Activated CD8-positive, alpha-beta T cell treated with anti-CD3 and anti-CD28 coated beads for 36 hours (primary cell): ENCODE measurements at regions not wholly inside any gene's neighbourhood (a gene's known extent, or its start where the extent isn't known, plus 50 kb on each side); places are given as distances from the start of the nearest gene placed in this dataset.

Experiments used
- ATAC-seq: fragments of 200-7000 bp; cut with Tn5 transposase; one replicate; pipeline ENCODE4 v1.10.0; 2021; ENCODE audit warnings: mild to moderate bottlenecking, moderate library complexity
- CTCF ChIA-PET: fragments of 350-600 bp; sonication (Branson Sonifier 250); formaldehyde crosslinking; loops from one replicate; lab custom pipeline; 2021; ENCODE audit warnings: antibody characterized with exemption; lab: Charles Lee
- POLR2A ChIA-PET: fragments of 350-600 bp; sonication (Branson Sonifier 250); formaldehyde crosslinking; loops from one replicate; lab custom pipeline; 2021; ENCODE audit warnings: antibody characterized with exemption; lab: Charles Lee
- DNase-seq: peaks from one replicate; pipeline ENCODE4 v3.0.0-alpha.2; 2020
- H3K27ac Mint-ChIP-seq: one replicate; pipeline ENCODE4 v1.8.0; 2021; ENCODE audit warnings: mild to moderate bottlenecking, mixed read lengths
- H3K27me3 Mint-ChIP-seq: one replicate; pipeline ENCODE4 v1.8.0; 2021; ENCODE audit warnings: mixed read lengths
- H3K36me3 Mint-ChIP-seq: one replicate; pipeline ENCODE4 v1.8.0; 2021; ENCODE audit warnings: low read depth, mixed read lengths
- H3K4me1 Mint-ChIP-seq: one replicate; pipeline ENCODE4 v1.8.0; 2021; ENCODE audit warnings: low read depth, mixed read lengths
- H3K4me3 Mint-ChIP-seq: one replicate; pipeline ENCODE4 v1.8.0; 2021; ENCODE audit warnings: mild to moderate bottlenecking, moderate library complexity, mixed read lengths
- H3K9me3 Mint-ChIP-seq: one replicate; pipeline ENCODE4 v1.8.0; 2021; ENCODE audit warnings: mixed read lengths
- intact Hi-C: fragments of 100-400 bp; cut with micrococcal nuclease; formaldehyde crosslinking; loops from one replicate; pipeline ENCODE4 v1.10.0; 2022
- TF ChIP-seq, protein P1 (sequence below): fragments of 200-600 bp; IDR thresholded peaks from one replicate; pipeline ENCODE4 v1.8.0; 2022; ENCODE audit warnings: antibody characterized with exemption, mild to moderate bottlenecking

DNA sequence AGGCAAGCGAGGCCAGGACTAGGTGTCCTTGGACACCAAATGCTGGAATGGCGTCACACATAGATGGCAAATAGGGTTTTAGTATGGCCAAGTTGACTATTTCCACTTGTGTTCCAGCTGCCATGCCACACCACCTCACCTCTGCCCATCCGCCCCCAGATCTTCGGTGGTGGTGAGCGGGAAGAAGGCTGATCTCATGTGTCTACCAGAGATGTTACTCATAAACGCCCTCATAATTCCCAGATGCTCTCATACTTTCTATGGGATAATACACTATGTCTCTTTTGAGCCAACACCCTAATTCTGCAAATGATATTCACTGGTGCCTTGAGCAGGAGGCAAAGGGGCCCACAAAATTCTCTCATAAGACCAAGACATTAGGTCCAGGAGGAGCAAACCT is 281.1 kb upstream of the FN1 start:
- DNase-seq, result no peak
- TF ChIP-seq, protein P1, sequence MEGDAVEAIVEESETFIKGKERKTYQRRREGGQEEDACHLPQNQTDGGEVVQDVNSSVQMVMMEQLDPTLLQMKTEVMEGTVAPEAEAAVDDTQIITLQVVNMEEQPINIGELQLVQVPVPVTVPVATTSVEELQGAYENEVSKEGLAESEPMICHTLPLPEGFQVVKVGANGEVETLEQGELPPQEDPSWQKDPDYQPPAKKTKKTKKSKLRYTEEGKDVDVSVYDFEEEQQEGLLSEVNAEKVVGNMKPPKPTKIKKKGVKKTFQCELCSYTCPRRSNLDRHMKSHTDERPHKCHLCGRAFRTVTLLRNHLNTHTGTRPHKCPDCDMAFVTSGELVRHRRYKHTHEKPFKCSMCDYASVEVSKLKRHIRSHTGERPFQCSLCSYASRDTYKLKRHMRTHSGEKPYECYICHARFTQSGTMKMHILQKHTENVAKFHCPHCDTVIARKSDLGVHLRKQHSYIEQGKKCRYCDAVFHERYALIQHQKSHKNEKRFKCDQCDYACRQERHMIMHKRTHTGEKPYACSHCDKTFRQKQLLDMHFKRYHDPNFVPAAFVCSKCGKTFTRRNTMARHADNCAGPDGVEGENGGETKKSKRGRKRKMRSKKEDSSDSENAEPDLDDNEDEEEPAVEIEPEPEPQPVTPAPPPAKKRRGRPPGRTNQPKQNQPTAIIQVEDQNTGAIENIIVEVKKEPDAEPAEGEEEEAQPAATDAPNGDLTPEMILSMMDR, result no peak
- intact Hi-C loops, result no loop called here
- Mint-ChIP-seq H3K4me3 (no peak overlapping the region), H3K36me3 (no peaks in the 10 kb centered on the region), H3K9me3 (no peaks in the 10 kb centered on the region), H3K27ac (no peak overlapping the region), H3K27me3 (peaks cover 3% of the 10 kb centered on the region), H3K4me1 (no peaks in the 10 kb centered on the region)
- CTCF ChIA-PET, result no interaction called here
- ATAC-seq, result no peak
- POLR2A ChIA-PET, result no interaction called here

DNA sequence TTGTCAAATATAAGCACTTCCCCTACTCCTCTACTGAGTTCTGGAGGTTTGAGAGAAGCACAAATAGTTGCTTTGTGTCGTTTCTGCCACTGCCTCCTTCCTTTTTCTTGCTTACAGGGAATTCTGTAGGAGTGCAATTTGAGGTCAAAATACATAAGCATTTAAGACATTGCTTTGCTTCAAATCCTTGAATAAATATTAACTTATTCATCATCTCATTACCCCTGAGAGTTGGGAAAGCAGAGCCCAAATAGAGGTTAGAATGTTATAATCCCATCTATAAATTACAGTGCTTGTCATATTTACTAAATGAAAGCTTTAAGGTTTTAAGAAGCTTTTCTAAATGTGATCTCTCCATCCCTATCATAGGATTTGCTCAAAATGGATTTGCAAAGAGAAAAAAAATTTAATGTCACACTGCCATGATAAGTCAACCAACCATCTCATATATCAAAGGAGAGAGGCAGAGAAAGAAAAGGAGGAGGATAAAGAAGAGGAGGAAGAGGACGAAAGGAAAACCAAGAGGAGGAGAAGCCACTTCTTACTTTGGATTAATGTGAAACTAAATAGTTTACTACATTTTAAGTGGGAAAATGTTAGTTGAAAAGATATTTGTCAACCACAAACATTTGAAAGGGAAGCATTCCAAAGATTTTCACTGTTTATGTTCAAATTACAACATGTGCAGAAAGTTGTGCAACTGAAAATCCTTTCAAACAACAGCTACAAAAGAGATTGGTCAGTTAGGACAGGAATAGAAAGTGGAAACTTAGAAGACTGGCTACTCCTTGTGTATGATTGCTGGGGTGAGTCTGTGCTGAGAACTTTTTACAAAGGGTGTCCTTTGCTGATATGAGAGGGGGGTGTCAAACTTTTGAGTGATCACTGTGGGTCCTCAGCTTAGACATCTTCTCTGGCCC is 277.3 kb upstream of the FN1 start:
- TF ChIP-seq, protein P1, result no peak
- POLR2A ChIA-PET, result no interaction called here
- Mint-ChIP-seq H3K4me3 (no peak overlapping the region), H3K27ac (no peak overlapping the region), H3K4me1 (no peaks in the 10 kb centered on the region), H3K27me3 (peaks cover 3% of the 10 kb centered on the region), H3K9me3 (no peaks in the 10 kb centered on the region), H3K36me3 (no peaks in the 10 kb centered on the region)
- intact Hi-C loops, result no loop called here
- no peak for ATAC-seq
- DNase-seq, result no peak
- CTCF ChIA-PET, result no interaction called here

DNA sequence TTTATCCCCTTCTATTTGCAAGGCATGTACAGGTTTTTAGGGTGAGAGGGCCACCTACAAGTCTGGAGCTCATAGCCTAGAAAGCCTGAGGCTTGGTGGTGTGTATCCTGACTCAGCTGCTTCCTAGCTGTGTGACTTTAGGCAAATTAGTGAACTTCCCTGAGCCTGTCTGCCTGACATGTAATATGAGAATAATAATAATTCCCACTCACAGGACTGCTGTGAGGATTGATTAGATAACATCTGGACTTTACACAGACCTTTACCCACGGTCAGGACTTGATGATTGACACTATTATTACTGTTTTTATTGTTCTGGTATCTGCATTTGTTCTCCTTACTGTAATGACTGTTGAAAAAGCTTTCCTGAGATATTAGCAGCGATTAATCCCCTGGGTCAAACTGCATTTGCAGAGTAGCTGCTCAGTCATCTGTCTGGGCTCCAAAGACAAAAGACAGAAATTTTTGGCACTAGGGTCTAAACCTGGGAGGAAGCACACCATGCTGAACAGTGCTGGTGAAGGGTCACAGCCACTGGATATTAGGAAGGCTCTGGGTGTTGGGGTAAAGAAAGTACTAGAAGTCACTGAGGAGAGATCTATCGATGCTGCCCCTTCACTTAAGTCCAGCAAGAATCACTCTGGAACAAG is 276.5 kb upstream of the FN1 start:
- H3K9me3 Mint-ChIP-seq, result no peaks in the 10 kb centered on the region
- ChIA-PET POLR2A (no interaction called here), CTCF (no interaction called here)
- H3K27ac Mint-ChIP-seq, result no peak overlapping the region
- peaks cover 3% of the 10 kb centered on the region for H3K27me3 Mint-ChIP-seq
- H3K4me3 Mint-ChIP-seq, result no peak overlapping the region
- TF ChIP-seq, protein P1, result no peak
- no peaks in the 10 kb centered on the region for H3K4me1 Mint-ChIP-seq
- ATAC-seq (no peak), DNase-seq (no peak)
- intact Hi-C loops, result no loop called here
- no peaks in the 10 kb centered on the region for H3K36me3 Mint-ChIP-seq

DNA sequence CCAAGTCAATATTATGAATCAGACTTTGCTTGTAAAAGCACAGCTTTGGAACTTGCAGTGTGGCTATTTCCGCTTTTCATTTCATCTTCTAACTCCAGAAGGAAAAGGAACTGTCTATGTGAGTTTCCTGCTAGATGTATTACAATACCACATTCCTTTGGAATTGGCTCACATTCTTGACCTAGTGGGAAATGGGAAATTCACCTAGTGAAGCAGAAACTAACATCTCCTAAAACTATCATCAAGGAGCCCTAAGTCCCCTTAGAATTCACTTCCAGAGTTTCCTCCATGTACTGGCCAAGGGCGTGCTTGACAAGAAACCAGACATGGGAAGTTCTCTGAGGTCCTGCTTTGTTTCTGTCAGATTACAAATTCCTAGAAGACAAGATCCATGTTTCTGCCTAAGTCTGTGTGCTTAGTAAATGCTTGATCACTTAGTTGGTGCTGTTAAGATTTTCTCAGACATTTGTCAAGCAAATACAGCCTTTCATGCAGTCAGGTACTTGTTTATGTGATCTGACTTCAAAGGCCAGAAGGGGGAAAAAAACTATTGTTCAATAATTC is 275.7 kb upstream of the FN1 start:
- H3K9me3 Mint-ChIP-seq, result no peaks in the 10 kb centered on the region
- H3K36me3 Mint-ChIP-seq, result no peaks in the 10 kb centered on the region
- ChIA-PET POLR2A (no interaction called here), CTCF (no interaction called here)
- intact Hi-C loops, result no loop called here
- TF ChIP-seq, protein P1, result no peak
- no peaks in the 10 kb centered on the region for H3K4me1 Mint-ChIP-seq
- H3K27ac Mint-ChIP-seq, result no peak overlapping the region
- H3K27me3 Mint-ChIP-seq, result peaks cover 3% of the 10 kb centered on the region
- no peak for DNase-seq
- ATAC-seq, result no peak
- H3K4me3 Mint-ChIP-seq, result no peak overlapping the region

DNA sequence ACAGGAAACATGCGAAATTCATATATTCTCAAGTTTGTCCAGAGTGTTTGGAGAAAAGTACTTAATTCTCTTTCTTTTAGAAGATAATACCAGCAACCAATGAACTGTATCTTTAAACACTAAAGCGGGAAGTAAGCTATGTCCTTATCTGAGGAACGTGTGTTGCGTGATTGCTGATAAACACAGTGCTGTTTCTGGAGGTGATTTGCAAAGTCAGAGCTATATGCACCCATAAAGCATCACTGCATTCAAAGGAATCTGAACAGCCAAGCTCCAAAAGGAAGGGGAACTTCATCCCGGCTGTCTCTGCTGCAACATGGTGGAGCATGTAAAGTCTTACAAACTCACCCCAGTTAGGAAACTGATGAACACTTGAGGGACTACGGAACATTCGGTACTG is 271.7 kb upstream of the FN1 start:
- Mint-ChIP-seq H3K4me1 (no peaks in the 10 kb centered on the region), H3K9me3 (no peaks in the 10 kb centered on the region), H3K27ac (no peak overlapping the region), H3K4me3 (no peak overlapping the region), H3K36me3 (no peaks in the 10 kb centered on the region), H3K27me3 (peaks cover 2% of the 10 kb centered on the region)
- TF ChIP-seq, protein P1, result no peak
- POLR2A ChIA-PET, result interaction anchor here (0.6 kb wide), 1 partner anchor 1239 kb away, joined by 3 read pairs; no protein-coding TSS in a partner anchor
- intact Hi-C loops, result no loop called here
- ATAC-seq, result no peak
- no peak for DNase-seq
- CTCF ChIA-PET, result no interaction called here
